ENCODE measurements at regions not wholly inside any gene's neighbourhood (a gene's known extent, or its start where the extent isn't known, plus 50 kb on each side); places are given as distances from the start of the nearest gene placed in this dataset.

DNA sequence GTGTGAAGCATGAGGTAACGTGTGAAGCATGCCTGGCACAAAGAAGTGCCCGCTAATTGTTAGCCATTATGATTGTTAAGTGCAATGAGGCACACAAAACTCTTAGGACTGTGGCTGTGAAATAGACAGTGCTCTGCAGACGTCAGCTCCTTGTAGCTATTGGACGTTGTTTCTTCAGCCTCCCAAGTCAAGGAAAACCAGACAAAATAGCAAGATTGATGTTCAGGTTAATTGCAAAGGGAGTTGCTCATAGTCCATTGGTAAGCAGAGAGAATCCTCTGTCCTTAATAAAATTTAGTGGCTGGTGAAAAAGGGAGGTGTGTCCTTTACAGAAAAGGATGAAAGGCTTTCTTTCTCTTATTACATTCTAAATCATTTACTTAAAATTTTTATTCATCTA, 54.6 kb upstream of the MBP start:
- Mint-ChIP-seq H3K27me3 (peaks cover 10% of the 10 kb centered on the region), H3K4me1 (no peaks in the 10 kb centered on the region), H3K4me3 (no peak overlapping the region), H3K36me3 (no peaks in the 10 kb centered on the region), H3K9me3 (peaks cover 4% of the 10 kb centered on the region), H3K27ac (no peak overlapping the region)
- DNase-seq: no peak
- CTCF ChIA-PET: no interaction called here

DNA sequence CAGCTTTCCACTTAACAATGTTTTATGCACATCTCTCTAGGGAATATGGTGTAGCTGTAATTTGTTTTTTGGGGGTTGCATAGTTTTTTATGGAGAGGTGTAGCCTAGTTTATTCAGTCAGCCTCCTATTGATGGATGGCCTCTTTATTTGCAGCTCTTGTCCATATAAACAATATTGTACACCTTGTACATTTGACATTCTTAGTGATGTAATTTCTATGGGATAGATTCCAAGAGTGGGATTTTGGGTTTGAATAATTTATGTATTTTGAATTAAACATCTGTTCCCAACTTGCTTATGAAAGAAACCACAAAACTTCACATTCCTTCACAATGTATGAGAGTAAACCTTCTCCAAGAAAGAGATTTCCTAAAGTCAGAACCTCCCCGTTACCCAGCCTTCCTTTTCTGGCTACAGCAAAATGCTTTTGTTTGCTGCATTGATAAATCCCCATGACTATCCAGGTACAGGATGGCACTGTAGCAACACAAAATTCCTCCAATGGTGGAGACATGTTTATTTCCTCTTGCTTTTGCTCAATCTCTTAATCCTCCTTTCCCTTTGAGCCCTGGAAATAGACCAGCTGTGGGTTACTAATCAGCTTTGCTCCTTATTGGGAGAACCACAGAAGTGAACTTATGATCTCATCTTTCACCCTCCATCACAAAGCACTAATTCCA, 58.4 kb upstream of the GALR1 start:
- no peak overlapping the region for H3K4me3 Mint-ChIP-seq
- no peak for DNase-seq
- no peaks in the 10 kb centered on the region for H3K36me3 Mint-ChIP-seq
- H3K9me3 Mint-ChIP-seq: peaks cover 2% of the 10 kb centered on the region
- H3K27ac Mint-ChIP-seq: no peak overlapping the region
- no peaks in the 10 kb centered on the region for H3K4me1 Mint-ChIP-seq
- CTCF ChIA-PET: interaction anchor here (1.5 kb wide), 1 partner anchor 16 kb away, joined by 5 read pairs; no protein-coding TSS in a partner anchor
- H3K27me3 Mint-ChIP-seq: peaks cover 18% of the 10 kb centered on the region

DNA sequence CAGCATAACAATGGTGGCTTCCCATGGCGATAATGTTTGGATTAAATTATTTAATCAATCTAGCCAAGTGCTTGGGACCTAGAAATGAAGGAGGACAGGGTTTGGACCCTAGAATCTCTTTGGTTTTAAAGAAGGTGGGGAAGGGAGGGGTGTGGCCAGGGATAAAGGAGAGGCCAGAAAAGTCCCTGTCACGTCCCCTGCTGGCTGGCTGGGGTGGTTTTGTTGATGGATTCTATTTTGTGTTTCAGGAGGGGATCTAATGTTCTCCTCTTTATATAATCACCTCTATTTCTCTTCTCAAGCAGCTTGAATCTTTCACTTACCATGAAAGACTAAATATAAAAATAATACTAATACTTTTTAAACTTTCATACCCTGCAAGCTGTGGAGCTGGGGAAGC, 52.6 kb upstream of the GALR1 start:
- Mint-ChIP-seq H3K27ac (no peak overlapping the region), H3K27me3 (peaks cover 13% of the 10 kb centered on the region), H3K36me3 (no peaks in the 10 kb centered on the region), H3K9me3 (no peaks in the 10 kb centered on the region), H3K4me3 (no peak overlapping the region), H3K4me1 (no peaks in the 10 kb centered on the region)
- CTCF ChIA-PET: interaction anchor here (0.9 kb wide), 2 partner anchors 55 to 86 kb away, joined by 3 read pairs; no protein-coding TSS in a partner anchor
- DNase-seq: no peak

DNA sequence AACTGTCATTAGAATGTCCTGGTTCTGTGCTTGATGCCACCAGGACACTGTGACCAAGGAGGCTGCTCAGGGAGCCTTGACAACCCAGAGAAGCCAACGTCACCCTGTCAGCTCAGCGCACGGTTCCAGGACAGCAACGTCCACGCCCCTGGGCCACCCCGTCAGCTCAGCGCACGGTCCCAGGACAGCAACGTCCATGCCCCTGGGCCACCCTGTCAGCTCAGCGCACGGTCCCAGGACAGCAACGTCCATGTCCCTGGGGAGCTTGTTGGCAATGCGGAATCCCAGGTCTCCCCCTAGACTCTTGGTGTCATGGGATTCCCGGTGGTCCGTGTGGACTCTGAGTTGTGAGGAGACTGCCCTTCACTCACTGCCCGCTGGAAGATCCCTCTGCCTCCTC, 51.0 kb upstream of the GALR1 start:
- Mint-ChIP-seq H3K9me3 (no peaks in the 10 kb centered on the region), H3K27ac (no peak overlapping the region), H3K4me3 (no peak overlapping the region), H3K27me3 (peaks cover 16% of the 10 kb centered on the region), H3K36me3 (no peaks in the 10 kb centered on the region), H3K4me1 (no peaks in the 10 kb centered on the region)
- CTCF ChIA-PET: interaction anchor here (1.0 kb wide), 1 partner anchor 13 kb away, joined by 4 read pairs; no protein-coding TSS in a partner anchor
- no peak for DNase-seq

DNA sequence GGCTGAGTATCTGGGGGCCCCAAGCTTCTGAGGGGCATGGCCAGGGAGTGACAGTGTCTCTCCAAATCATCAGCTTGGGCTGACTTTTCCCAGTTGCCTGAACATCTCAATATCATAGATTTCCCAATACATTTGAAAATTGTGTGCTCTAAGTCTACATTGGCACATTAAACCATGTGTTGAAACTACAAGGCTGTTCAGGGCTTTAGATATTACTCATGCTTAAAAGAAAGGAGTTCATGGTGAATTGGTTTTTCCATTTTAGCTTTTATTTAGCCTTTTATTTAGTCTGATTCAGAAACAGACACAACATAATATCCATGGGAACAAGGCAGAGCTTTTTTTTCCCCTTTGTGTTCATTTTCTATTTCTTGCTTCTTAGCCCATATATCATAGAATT, 49.9 kb upstream of the GALR1 start:
- no peaks in the 10 kb centered on the region for H3K4me1 Mint-ChIP-seq
- no peak for DNase-seq
- no peak overlapping the region for H3K4me3 Mint-ChIP-seq
- peaks cover 24% of the 10 kb centered on the region for H3K27me3 Mint-ChIP-seq
- no peaks in the 10 kb centered on the region for H3K9me3 Mint-ChIP-seq
- no peak overlapping the region for H3K27ac Mint-ChIP-seq
- CTCF ChIA-PET: no interaction called here
- no peaks in the 10 kb centered on the region for H3K36me3 Mint-ChIP-seq

Measured in activated naive CD4-positive, alpha-beta T cell treated with anti-CD3 and anti-CD28 coated beads, Interleukin-2, amount 10 ng/mL, durations not matched to agents 7 days and 5 days (primary cell).